HepG2 (cell line): ENCODE measurements at regions not wholly inside any gene's neighbourhood (a gene's known extent, or its start where the extent isn't known, plus 50 kb on each side); places are given as distances from the start of the nearest gene placed in this dataset.

Source experiments
- ATAC-seq: fragments of 200-7000 bp; cut with Tn5 transposase; 3 replicates; pipeline ENCODE4 v1.9.1; 2020; ENCODE audit warnings: mild to moderate bottlenecking, moderate library complexity
- BruUV-seq: library from RNA; stranded (reverse); fragments of 400-500 nt; replicated peaks from 2 replicates; lab custom pipeline; 2021; lab: Mats Ljungman, UMichigan
- CTCF ChIA-PET: fragments of 300-600 bp; formaldehyde crosslinking; extraction: SDS; loops from one replicate; lab custom pipeline; 2021; ENCODE audit warnings: low total read pairs, inconsistent platforms, low intra/inter-chr PET ratio; lab: Yijun Ruan, JAX
- POLR2A ChIA-PET: fragments of 350-600 bp; sonication (Branson Sonifier 250); formaldehyde crosslinking; loops from one replicate; lab custom pipeline; 2020; ENCODE audit warnings: antibody characterized with exemption, inconsistent platforms; lab: Yijun Ruan, JAX
- DNase-seq: peaks from one replicate; pipeline ENCODE4 v3.0.0-alpha.2; 2015; ENCODE audit warnings: low spot score
- FAIRE-seq: peaks from 3 replicates; lab custom pipeline; 2011; peaks lifted over from hg19 to GRCh38; lab: Jason Lieb, UNC
- H2AFZ ChIP-seq: one replicate; pipeline ENCODE4 v1.6.1; 2011; ENCODE audit warnings: low read length, inconsistent platforms
- H3K27ac ChIP-seq: fragments of 300-600 bp; 3 replicates; pipeline ENCODE4 v1.8.0; 2011; ENCODE audit warnings: mixed run types, mild to moderate bottlenecking, mixed read lengths, low read length, inconsistent platforms; ENCODE audit not compliant: insufficient read depth; ENCODE audit errors: extremely low read length
- H3K27me3 ChIP-seq, 2 experiments: fragments of 200-600 bp in 1 of 2; 2 replicates in 1 of 2; 3 replicates in 1 of 2; pipeline versions ENCODE4 v1.6.0 to v1.8.0; 2011; ENCODE audit warnings: low read length in 2 of 2, mild to moderate bottlenecking in 2 of 2, moderate library complexity in 2 of 2, inconsistent platforms in 1 of 2; ENCODE audit not compliant: insufficient read depth in 2 of 2, control insufficient read depth in 1 of 2
- H3K36me3 ChIP-seq, 2 experiments: fragments of 200-600 bp in 1 of 2; replicated peaks in 1 of 2; 2 replicates in 1 of 2; 3 replicates in 1 of 2; pipeline versions ENCODE4 v1.5.1 to v1.8.0; 2011; ENCODE audit warnings: low read length in 2 of 2, inconsistent platforms in 1 of 2; ENCODE audit not compliant: insufficient read depth in 2 of 2, control insufficient read depth in 1 of 2
- H3K4me1 ChIP-seq: 2 replicates; pipeline ENCODE4 v1.5.1; 2012; ENCODE audit warnings: low read length, inconsistent platforms; ENCODE audit not compliant: insufficient read depth
- H3K4me2 ChIP-seq: 2 replicates; pipeline ENCODE4 v1.6.0; 2011; ENCODE audit warnings: low read depth, low read length, inconsistent platforms
- H3K4me3 ChIP-seq, 3 experiments: fragments of 200-600 bp in 1 of 3; sonication (generic), shearing (Covaris generic) in 1 of 3; replicated peaks in 1 of 3; 2 replicates each; pipeline ENCODE4 v1.5.1; 2011 to 2016; ENCODE audit warnings: low read length in 3 of 3, inconsistent platforms in 2 of 3, low read depth in 2 of 3, mild to moderate bottlenecking in 2 of 3, control low read depth in 1 of 3, mixed read lengths in 1 of 3; ENCODE audit not compliant: insufficient read depth in 1 of 3
- H3K79me2 ChIP-seq: one replicate; pipeline ENCODE4 v1.6.1; 2011; ENCODE audit warnings: low read length, inconsistent platforms; ENCODE audit not compliant: insufficient read depth
- H3K9ac ChIP-seq: 2 replicates; pipeline ENCODE4 v1.6.0; 2011; ENCODE audit warnings: mild to moderate bottlenecking, low read depth, low read length, inconsistent platforms; ENCODE audit not compliant: insufficient read depth
- H3K9me3 ChIP-seq: 2 replicates; pipeline ENCODE4 v1.5.1; 2012; ENCODE audit warnings: mild to moderate bottlenecking, low read length
- H4K20me1 ChIP-seq: 2 replicates; pipeline ENCODE4 v1.6.0; 2011; ENCODE audit warnings: inconsistent platforms, mild to moderate bottlenecking, low read length, moderate library complexity; ENCODE audit not compliant: insufficient read depth
- ARNT2 ChIP-seq: sonication (generic); formaldehyde crosslinking; IDR thresholded peaks from 2 replicates; pipeline ENCODE4 v1.8.0; 2022; ENCODE audit warnings: mild to moderate bottlenecking, low read depth, missing genetic modification reagents, moderate library complexity
- CCAR2 ChIP-seq: fragments of 200-400 bp; formaldehyde crosslinking; optimal IDR thresholded peaks from 2 replicates; pipeline ENCODE3; 2018; ENCODE audit warnings: low read depth, mild to moderate bottlenecking, low read length, moderate library complexity
- CENPX ChIP-seq: sonication (generic); formaldehyde crosslinking; IDR thresholded peaks from 2 replicates; pipeline ENCODE4 v1.9.0; 2021; ENCODE audit warnings: mild to moderate bottlenecking, missing genetic modification reagents, moderate library complexity
- DR1 ChIP-seq: sonication (generic); formaldehyde crosslinking; IDR thresholded peaks from 2 replicates; pipeline ENCODE4 v1.8.0; 2021; ENCODE audit warnings: mild to moderate bottlenecking, missing genetic modification reagents, inconsistent platforms
- GFI1 ChIP-seq: sonication (generic); formaldehyde crosslinking; IDR thresholded peaks from 2 replicates; pipeline ENCODE4 v1.5.0; 2020; ENCODE audit warnings: missing genetic modification reagents, mild to moderate bottlenecking, borderline replicate concordance
- GLI4 ChIP-seq: sonication (generic); formaldehyde crosslinking; IDR thresholded peaks from 2 replicates; pipeline ENCODE4 v1.5.1; 2020; ENCODE audit warnings: missing genetic modification reagents, mild to moderate bottlenecking, moderate library complexity, borderline replicate concordance
- GTF2F1 ChIP-seq: fragments of 150-350 bp; IDR thresholded peaks from 2 replicates; pipeline ENCODE4 v1.6.1; 2014; ENCODE audit warnings: low read length
- MED1 ChIP-seq: sonication (generic); formaldehyde crosslinking; IDR thresholded peaks from 2 replicates; pipeline ENCODE4 v1.4.0; 2020; ENCODE audit warnings: missing genetic modification reagents
- MED8 ChIP-seq: sonication (generic); formaldehyde crosslinking; IDR thresholded peaks from 2 replicates; pipeline ENCODE4 v1.8.1; 2023; ENCODE audit warnings: mild to moderate bottlenecking, missing genetic modification reagents; ENCODE audit not compliant: insufficient replicate concordance
- STAT5B ChIP-seq: sonication (generic); formaldehyde crosslinking; IDR thresholded peaks from 2 replicates; pipeline ENCODE4 v1.4.0; 2020; ENCODE audit warnings: missing genetic modification reagents
- ZBTB3 ChIP-seq: sonication (generic); formaldehyde crosslinking; IDR thresholded peaks from 2 replicates; pipeline ENCODE4 v1.4.0; 2020; ENCODE audit warnings: low read depth, mild to moderate bottlenecking, moderate library complexity, missing genetic modification reagents, borderline replicate concordance
- ZFP41 ChIP-seq: sonication (generic); formaldehyde crosslinking; IDR thresholded peaks from 2 replicates; pipeline ENCODE4 v1.4.0; 2020; ENCODE audit warnings: mild to moderate bottlenecking, missing genetic modification reagents, borderline replicate concordance
- ZNF543 ChIP-seq: sonication (generic); formaldehyde crosslinking; IDR thresholded peaks from 2 replicates; pipeline ENCODE4 v1.4.0; 2020; ENCODE audit warnings: mild to moderate bottlenecking, missing genetic modification reagents
- ZNF577 ChIP-seq: sonication (generic); formaldehyde crosslinking; IDR thresholded peaks from 2 replicates; pipeline ENCODE4 v1.4.0; 2020; ENCODE audit warnings: mild to moderate bottlenecking, low read depth, missing genetic modification reagents, borderline replicate concordance
- ZNF788 ChIP-seq: sonication (generic); formaldehyde crosslinking; IDR thresholded peaks from 2 replicates; pipeline ENCODE4 v1.5.0; 2020; ENCODE audit warnings: mild to moderate bottlenecking, missing genetic modification reagents, borderline replicate concordance
- WGBS: methylation state at CpG from one replicate; pipeline ENCODE4 v1.1.6; 2017; ENCODE audit warnings: low lambda C conversion rate; 5-methylcytosine and 5-hydroxymethylcytosine counted together
- in situ Hi-C: cut with HindIII; loops from 2 replicates; pipeline ENCODE4 v1.10.0; 2017; ENCODE audit warnings: low pct_unique_long_range_greater_than_20kb; ENCODE audit not compliant: extremely low pct_ligation_motif_present
- intact Hi-C: fragments of 100-400 bp; cut with micrococcal nuclease; formaldehyde crosslinking; loops from one replicate; pipeline ENCODE4 v1.10.0; 2022; ENCODE audit not compliant: unreplicated experiment
- TF ChIP-seq, protein P1 (sequence below): sonication (generic); formaldehyde crosslinking; IDR thresholded peaks from 2 replicates; pipeline ENCODE4 v1.5.0; 2020; ENCODE audit warnings: mild to moderate bottlenecking, missing genetic modification reagents
- TF ChIP-seq, protein P2 (sequence below): sonication (generic); formaldehyde crosslinking; IDR thresholded peaks from 2 replicates; pipeline ENCODE4 v1.4.0; 2020; ENCODE audit warnings: missing genetic modification reagents

DNA sequence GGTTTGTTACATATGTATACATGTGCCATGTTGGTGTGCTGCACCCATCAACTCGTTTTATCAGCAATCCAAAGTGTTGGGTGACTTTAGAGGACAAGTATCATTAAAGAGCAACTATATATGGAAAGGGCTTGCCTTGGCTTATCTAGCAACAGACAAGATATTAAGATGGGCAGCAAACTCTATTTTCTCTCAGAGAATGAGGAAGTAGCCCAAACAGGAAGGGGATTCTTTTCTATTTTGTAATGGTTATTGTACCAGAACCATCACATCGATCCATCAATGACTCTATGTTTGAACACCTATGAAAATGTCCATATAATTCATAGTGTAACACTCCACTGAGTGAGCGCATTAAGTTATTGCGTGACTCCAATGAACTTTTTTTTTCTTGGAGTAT, 260.1 kb upstream of the SLC24A2 start:
- no peak for TF ChIP-seq ARNT2
- no peak for TF ChIP-seq MED8 (CRISPR knock-in tag)
- TF ChIP-seq ZNF543, result no peak
- TF ChIP-seq, protein P1, sequence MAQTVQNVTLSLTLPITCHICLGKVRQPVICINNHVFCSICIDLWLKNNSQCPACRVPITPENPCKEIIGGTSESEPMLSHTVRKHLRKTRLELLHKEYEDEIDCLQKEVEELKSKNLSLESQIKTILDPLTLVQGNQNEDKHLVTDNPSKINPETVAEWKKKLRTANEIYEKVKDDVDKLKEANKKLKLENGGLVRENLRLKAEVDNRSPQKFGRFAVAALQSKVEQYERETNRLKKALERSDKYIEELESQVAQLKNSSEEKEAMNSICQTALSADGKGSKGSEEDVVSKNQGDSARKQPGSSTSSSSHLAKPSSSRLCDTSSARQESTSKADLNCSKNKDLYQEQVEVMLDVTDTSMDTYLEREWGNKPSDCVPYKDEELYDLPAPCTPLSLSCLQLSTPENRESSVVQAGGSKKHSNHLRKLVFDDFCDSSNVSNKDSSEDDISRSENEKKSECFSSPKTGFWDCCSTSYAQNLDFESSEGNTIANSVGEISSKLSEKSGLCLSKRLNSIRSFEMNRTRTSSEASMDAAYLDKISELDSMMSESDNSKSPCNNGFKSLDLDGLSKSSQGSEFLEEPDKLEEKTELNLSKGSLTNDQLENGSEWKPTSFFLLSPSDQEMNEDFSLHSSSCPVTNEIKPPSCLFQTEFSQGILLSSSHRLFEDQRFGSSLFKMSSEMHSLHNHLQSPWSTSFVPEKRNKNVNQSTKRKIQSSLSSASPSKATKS (CRISPR knock-in tag), result no peak
- no peak for TF ChIP-seq GFI1 (CRISPR knock-in tag)
- no peak for TF ChIP-seq ZNF788 (CRISPR knock-in tag)
- no peak for TF ChIP-seq ZNF577 (CRISPR knock-in tag)
- TF ChIP-seq GTF2F1, result no peak
- no peak for TF ChIP-seq ZBTB3 (CRISPR knock-in tag)
- no peak for TF ChIP-seq MED1
- no peak for TF ChIP-seq DR1 (CRISPR knock-in tag)
- no peak for TF ChIP-seq GLI4 (CRISPR knock-in tag)
- TF ChIP-seq ZFP41 (CRISPR knock-in tag), result no peak
- no peak for TF ChIP-seq CCAR2
- TF ChIP-seq CENPX, result no peak
- TF ChIP-seq, protein P2, sequence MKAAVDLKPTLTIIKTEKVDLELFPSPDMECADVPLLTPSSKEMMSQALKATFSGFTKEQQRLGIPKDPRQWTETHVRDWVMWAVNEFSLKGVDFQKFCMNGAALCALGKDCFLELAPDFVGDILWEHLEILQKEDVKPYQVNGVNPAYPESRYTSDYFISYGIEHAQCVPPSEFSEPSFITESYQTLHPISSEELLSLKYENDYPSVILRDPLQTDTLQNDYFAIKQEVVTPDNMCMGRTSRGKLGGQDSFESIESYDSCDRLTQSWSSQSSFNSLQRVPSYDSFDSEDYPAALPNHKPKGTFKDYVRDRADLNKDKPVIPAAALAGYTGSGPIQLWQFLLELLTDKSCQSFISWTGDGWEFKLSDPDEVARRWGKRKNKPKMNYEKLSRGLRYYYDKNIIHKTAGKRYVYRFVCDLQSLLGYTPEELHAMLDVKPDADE, result no peak
- TF ChIP-seq STAT5B (CRISPR knock-in tag), result no peak
- intact Hi-C loops (no loop called here), in situ Hi-C loops (no loop called here)
- no peak overlapping the region for H2AFZ ChIP-seq
- no peak overlapping the region for H3K9ac ChIP-seq
- ChIA-PET POLR2A (no interaction called here), CTCF (no interaction called here)
- WGBS, result 39% methylated on average over 4 of the region's 4 CpGs
- H3K4me2 ChIP-seq, result no peak overlapping the region
- FAIRE-seq (no peak), DNase-seq (no peak), ATAC-seq (no peak)
- BruUV-seq, result no TSS peak
- no peaks in the 10 kb centered on the region for H4K20me1 ChIP-seq
- no peak overlapping the region for H3K27ac ChIP-seq
- no peaks in the 10 kb centered on the region for H3K36me3 ChIP-seq
- no peaks in the 10 kb centered on the region for H3K4me1 ChIP-seq
- no peak overlapping the region for H3K4me3 ChIP-seq
- H3K9me3 ChIP-seq, result no peaks in the 10 kb centered on the region
- H3K79me2 ChIP-seq, result no peaks in the 10 kb centered on the region
- no peaks in the 10 kb centered on the region; a peak in 1 of 5 replicates for H3K27me3 ChIP-seq
